ENCODE measurements at regions not wholly inside any gene's neighbourhood (a gene's known extent, or its start where the extent isn't known, plus 50 kb on each side); places are given as distances from the start of the nearest gene placed in this dataset.

- no peak for TF ChIP-seq EZH2phosphoT487 (IDR thresholded peaks at IDR 0.05; ENCODE audit: unreplicated experiment)
- TF ChIP-seq POLR2AphosphoS5 (IDR thresholded peaks at IDR 0.05; ENCODE audit: low read depth), result no peak
These were observed 197.2 kb upstream of the POU3F3 start (continued) for GRCh38 chr2:104656571-104657163.

GRCh38 chr2:104658144-104658835, 195.6 kb upstream of the POU3F3 start:
- H3K79me2 ChIP-seq (replicated peaks; ENCODE audit: insufficient read depth), result no peaks in the 10 kb centered on the region
- peak; percentile 81 for DNase-seq (ENCODE audit: low spot score)
- H3F3A ChIP-seq (replicated peaks; ENCODE audit: low read depth), result no peaks in the 10 kb centered on the region
- H3K27me3 Mint-ChIP-seq (ENCODE audit: insufficient read depth, low read depth, poor library complexity), result peaks cover 30% of the 10 kb centered on the region
- H3K4me1 ChIP-seq (ENCODE audit: insufficient read depth), result peaks cover 36% of the 10 kb centered on the region
- peak overlapping the region; percentile 57 for H3K4me3 Mint-ChIP-seq
- H3K27ac ChIP-seq (ENCODE audit: low read depth), result no peak overlapping the region
- ATAC-seq, result peak; percentile 89
- peak overlapping the region; percentile 88 for H2AFZ ChIP-seq
- H3K27me3 ChIP-seq (ENCODE audit: insufficient read depth), result peaks cover 50% of the 10 kb centered on the region
- H3K27ac Mint-ChIP-seq, result peak overlapping the region; percentile 71
- H3K4me1 Mint-ChIP-seq, result peaks cover 39% of the 10 kb centered on the region
- no peaks in the 10 kb centered on the region for H3K9me2 ChIP-seq (ENCODE audit: insufficient read depth)
- H3K36me3 Mint-ChIP-seq (ENCODE audit: low read depth), result no peaks in the 10 kb centered on the region
- H3K4me2 ChIP-seq, result peak overlapping the region; percentile 83
- no peaks in the 10 kb centered on the region for H3K9me3 Mint-ChIP-seq
- no peaks in the 10 kb centered on the region for H4K20me1 ChIP-seq (replicated peaks; ENCODE audit: insufficient read depth)
- peak overlapping the region; percentile 62 for H3K4me3 ChIP-seq
- H3K36me3 ChIP-seq (ENCODE audit: insufficient read depth), result no peaks in the 10 kb centered on the region
- TF ChIP-seq STAT1 (IDR thresholded peaks at IDR 0.05; ENCODE audit: unreplicated experiment), result no peak
- no peak for TF ChIP-seq EZH2phosphoT487 (IDR thresholded peaks at IDR 0.05; ENCODE audit: unreplicated experiment)
- no peak for TF ChIP-seq POLR2AphosphoS5 (IDR thresholded peaks at IDR 0.05; ENCODE audit: low read depth)
- no peak for TF ChIP-seq NANOG (IDR thresholded peaks at IDR 0.05; ENCODE audit: borderline replicate concordance)
- TF ChIP-seq ETS1 (IDR thresholded peaks at IDR 0.05), result no peak
- no peak for TF ChIP-seq ZNF331 (CRISPR knock-in tag; IDR thresholded peaks at IDR 0.05; ENCODE audit: low read depth)
- no peak for TF ChIP-seq EZH2 (IDR thresholded peaks at IDR 0.05; ENCODE audit: low read depth, unreplicated experiment)
- no peak for TF ChIP-seq CTCF (conservative IDR thresholded peaks at IDR 0.05; ENCODE audit: low read depth in 2 of 2)

GRCh38 chr2:104658904-104659591, 194.9 kb upstream of the POU3F3 start:
- Histone ChIP-seq H3K4me1 (ENCODE audit: insufficient read depth) (peaks cover 36% of the 10 kb centered on the region), H2AFZ (peak overlapping the region; percentile 88), H3F3A (replicated peaks; ENCODE audit: low read depth) (no peaks in the 10 kb centered on the region), H3K27me3 (ENCODE audit: insufficient read depth) (peaks cover 50% of the 10 kb centered on the region), H3K79me2 (replicated peaks; ENCODE audit: insufficient read depth) (no peaks in the 10 kb centered on the region), H4K20me1 (replicated peaks; ENCODE audit: insufficient read depth) (no peaks in the 10 kb centered on the region), H3K4me2 (peak overlapping the region; percentile 83), H3K36me3 (ENCODE audit: insufficient read depth) (no peaks in the 10 kb centered on the region), H3K4me3 (peak overlapping the region; percentile 62), H3K9me2 (ENCODE audit: insufficient read depth) (no peaks in the 10 kb centered on the region), H3K27ac (ENCODE audit: low read depth) (no peak overlapping the region)
- peak; percentile 75 for ATAC-seq
- peaks cover 39% of the 10 kb centered on the region for H3K4me1 Mint-ChIP-seq
- peak overlapping the region; percentile 57 for H3K4me3 Mint-ChIP-seq
- DNase-seq (ENCODE audit: low spot score), result peak; percentile 63
- no peak overlapping the region for H3K27ac Mint-ChIP-seq
- H3K36me3 Mint-ChIP-seq (ENCODE audit: low read depth), result no peaks in the 10 kb centered on the region
- H3K9me3 Mint-ChIP-seq, result no peaks in the 10 kb centered on the region
- peaks cover 30% of the 10 kb centered on the region for H3K27me3 Mint-ChIP-seq (ENCODE audit: insufficient read depth, low read depth, poor library complexity)
- TF ChIP-seq ETS1 (IDR thresholded peaks at IDR 0.05) (no peak), CREB1 (CRISPR knock-in tag; IDR thresholded peaks at IDR 0.05; ENCODE audit: low read depth) (no peak), POLR2AphosphoS5 (IDR thresholded peaks at IDR 0.05; ENCODE audit: low read depth) (no peak), ZNF114 (CRISPR knock-in tag; IDR thresholded peaks at IDR 0.05) (no peak), EZH2 (IDR thresholded peaks at IDR 0.05; ENCODE audit: low read depth, unreplicated experiment) (no peak)
